ENCODE measurements at regions not wholly inside any gene's neighbourhood (a gene's known extent, or its start where the extent isn't known, plus 50 kb on each side); places are given as distances from the start of the nearest gene placed in this dataset.

DNA sequence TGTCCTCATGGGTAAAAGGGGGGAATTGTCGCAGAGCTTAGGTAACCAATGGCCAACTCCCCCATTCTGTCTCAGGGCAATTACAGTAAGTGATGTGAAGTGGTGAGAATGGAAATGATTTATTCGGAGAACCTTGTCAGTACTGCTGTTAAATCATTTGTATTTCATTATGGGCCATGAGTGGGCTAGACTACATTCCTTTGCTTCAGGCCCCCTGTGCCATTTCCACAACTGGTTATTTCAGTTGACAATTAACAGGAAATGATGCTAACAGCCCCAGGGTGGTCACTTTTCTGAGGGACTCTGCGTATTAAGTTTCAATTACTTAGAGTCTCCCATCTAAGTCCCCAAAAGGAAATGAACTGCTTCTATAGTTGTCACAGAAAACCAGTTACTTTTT is 653.7 kb downstream of the CCDC171 start:
- no peak for DNase-seq

- DNase-seq, result no peak
Measured at GRCh38 chr9:16207161-16207560, 654.3 kb downstream of the CCDC171 start.

GRCh38 chr9:16210440-16210839 is 657.6 kb downstream of the CCDC171 start:
- no peak for DNase-seq

DNA sequence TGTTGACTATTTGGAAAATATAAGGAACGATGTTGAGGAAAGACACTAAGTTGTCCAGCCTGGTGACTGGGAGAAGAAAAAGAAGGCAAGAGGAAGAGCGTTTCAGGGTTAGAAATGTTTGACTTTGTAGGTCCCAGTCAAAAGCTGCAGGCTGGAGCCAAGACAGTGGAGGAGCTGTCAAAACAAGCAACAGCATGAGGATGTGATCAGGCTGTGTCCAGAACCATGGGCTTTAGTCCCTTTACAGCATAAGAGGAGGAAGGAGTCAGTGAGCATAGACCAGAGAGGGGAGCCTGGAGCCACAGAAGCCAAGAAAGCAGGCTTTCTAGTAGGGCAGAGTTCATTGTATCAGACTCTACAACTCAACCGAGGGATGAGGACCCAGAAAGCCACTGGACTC is 658.5 kb downstream of the BNC2 start:
- no peak for DNase-seq

GRCh38 chr9:16213781-16214515 is 656.5 kb downstream of the BNC2 start:
- DNase-seq, result no peak

DNA sequence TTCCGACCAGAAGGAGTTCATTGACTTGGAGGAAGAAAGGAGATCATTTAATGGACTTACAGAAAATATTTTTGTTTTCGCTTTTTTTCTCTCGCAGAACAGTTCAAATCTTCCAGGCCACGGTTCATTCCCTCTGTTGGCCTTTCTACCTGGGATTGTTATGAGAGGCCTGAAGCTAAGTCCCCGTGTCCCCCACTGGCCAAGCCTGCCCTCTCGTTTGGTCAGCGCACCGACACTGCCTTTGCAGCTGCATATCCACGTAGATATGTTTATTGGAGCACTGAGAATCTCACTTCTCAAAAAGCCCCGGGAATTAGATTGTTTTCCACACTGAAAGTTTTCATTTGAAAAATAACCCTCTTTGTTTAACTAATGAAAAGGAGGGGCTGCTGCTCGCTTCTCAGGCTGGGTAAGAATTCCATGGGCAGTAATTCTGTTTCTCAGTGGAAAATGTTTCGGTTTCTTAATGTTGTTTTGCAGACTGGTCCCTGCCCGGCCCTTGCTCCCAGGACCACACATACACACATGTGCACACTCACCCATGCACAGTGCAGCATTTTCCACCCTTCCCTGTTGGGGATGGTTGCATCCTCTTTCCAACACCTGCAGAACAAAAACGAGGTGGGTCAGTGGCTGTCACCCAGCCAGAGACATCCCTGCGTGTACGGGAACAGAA is 655.7 kb downstream of the BNC2 start:
- no peak for DNase-seq

DNA sequence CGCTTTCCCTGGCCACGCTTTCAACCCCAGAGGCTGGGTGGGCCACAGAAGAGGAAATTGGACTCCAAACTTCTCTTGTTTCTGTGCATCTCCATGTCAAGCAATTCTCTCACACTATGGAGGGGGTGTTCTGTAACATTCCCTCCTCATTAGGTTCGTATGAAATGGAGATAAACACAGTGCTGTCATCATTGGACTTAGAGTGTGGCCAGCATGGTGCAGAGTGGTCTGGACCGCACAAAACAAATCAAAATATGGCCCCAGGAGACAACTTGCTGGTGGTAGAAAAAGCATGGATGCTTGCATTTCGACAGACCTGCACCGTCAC is 655.2 kb downstream of the BNC2 start:
- DNase-seq, result no peak

DNA sequence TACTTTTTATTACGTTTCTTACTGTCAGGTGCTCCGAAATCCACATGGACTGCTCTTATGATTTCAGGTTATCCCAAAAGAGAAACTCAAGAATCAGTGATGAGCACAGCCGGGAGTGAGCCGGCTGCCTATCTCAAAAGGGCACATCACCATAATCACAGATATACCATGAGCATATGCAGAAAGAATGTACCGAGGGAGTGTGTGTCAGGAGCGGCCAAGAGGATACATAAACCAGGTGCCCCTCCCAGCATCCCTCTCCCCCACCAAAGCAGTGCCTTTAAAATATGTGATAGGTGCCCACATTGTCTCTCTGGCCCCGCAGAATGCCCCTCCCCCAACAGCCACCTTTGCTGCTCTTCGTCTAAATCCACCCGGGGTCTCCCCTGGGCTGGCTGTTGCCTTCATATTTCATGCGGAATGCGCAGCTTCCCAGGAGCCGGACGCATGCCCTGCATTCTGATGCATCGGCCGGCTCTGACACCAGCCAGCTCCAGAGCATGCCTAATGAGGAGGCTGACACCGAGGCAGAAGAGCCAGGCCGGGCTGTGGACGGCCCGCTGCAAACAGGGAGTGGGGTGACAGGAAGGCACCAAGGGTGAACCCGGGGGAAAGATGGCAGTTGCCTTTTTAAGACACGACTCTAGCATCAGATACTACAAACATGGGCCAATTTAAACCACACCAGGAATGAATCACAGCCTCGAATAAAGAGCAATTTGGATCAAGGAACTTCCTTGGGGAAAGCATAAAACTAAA is 652.3 kb downstream of the BNC2 start:
- DNase-seq, result no peak

GRCh38 chr9:16221366-16221765 is 649.1 kb downstream of the BNC2 start:
- DNase-seq, result no peak

DNA sequence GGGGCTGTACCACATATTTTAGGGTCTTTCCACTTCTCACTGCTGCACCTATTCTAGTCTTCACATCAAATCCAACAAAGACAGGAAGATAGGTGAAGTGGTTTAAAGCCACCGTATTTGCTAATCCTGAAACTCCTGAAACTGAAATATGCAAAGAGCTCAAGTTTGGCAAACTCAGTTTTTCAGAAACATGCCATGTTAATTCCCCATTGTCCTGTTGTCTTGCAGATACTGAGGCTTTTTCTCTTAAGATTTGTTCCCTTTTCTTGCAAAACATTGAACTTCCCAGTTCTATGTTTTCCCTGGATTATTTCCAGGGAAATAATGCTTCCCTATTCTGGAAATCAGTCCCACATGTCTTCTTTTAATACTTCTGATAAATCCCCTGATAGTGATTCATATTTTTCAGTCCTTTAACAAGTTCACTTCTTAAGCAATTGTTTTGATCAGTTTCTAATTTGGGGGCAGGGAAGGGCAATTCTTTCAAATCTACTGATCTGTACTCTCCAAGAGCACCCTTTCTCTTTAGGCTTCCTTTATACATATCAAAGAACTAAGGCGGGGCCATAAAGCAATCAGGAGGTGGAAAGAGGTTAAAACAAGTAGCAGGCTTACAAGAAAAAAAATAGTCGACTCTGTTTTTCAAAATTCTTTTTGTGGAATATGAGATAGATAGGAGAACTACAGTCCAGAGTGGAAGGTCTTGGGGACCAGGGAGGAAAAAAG is 648.5 kb downstream of the BNC2 start:
- DNase-seq, result no peak

- DNase-seq, result no peak
Measured at GRCh38 chr9:16223074-16223871, 647.2 kb downstream of the BNC2 start.

DNA sequence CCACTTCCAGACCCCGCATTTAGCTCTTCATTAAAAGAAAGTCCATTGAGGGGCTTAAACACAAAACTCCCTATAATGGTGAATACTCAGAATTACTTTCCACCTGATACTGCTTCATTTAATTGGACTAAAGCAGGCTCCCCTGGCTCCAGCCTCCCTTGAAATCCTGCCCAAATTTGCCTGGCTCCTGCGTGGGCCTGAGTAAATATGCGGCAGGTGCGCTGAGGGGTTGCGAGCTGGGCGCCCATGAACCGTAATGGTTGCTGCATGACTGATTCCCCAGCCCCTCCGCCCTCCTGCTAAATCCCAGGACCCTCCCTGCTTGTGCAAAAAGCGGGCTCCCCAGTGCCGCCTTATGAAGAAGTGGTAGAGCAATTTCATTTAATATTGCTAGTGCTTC is 639.7 kb downstream of the BNC2 start:
- DNase-seq, result no peak

DNA sequence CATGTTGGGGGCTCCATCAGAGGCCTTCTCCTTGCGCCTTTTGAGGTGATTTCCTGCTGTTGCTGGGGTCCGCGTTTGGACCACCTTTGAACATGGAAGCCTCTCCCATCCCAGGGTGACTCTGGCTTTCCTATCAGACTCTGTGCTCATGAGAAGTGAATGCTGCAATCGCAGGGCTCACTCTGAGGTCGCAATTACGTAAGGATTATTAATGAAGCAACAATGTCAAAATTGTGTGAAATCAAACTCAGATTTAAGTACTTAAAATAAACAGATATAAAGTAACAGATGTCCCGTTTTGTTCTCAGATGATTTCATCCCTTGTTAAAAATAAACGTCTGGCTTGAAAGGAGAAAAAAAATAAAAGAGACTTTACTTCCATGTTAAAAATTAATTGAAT is 634.2 kb downstream of the BNC2 start:
- no peak for DNase-seq

DNA sequence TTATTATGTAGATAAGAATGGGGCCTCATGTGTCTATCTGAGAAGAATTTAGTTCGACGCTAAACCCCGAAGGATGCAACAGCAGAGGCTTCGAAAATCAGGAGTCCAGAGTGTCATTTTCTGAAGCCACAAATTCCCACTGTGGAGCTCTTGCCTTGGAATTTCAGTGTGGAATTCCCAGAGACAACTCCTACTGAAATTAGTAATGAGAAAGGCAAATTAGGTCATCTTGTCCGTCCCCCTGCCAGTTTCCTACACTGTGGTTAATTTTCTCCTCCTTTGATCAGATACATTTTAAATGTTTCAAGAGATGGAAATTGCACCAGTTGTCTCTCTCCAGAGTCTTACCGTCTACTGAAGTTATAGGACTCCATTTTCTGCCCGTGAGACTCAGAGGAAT is 633.6 kb downstream of the BNC2 start:
- DNase-seq, result no peak

DNA sequence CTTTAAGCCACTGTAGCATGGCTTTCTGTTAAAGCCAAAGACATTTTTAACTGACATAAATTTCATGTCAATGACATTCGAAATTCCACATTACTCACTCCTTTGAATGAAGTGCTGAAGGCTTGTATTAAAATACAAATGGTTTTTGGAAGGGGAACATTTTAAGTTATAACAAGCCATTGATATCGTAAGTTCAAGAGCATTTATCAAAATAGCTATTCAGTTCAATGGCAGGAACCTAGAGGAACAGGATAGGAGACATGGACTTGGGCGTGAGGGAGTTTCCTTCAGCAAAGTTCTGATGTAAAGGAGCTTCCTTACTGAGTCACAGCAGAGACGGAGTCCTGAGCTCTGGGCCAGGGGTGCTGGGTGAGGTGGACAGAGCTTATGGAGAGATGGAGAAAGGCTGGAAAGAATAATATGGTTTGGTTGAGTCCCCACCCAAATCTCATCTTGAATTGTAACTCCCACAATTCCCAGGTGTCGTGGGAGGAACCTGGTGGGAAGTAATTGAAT is 631.8 kb downstream of the BNC2 start:
- no peak for DNase-seq

GRCh38 chr9:16241231-16241630 is 629.2 kb downstream of the BNC2 start:
- DNase-seq, result no peak

GRCh38 chr9:16243798-16244197 is 626.7 kb downstream of the BNC2 start:
- DNase-seq, result no peak

DNA sequence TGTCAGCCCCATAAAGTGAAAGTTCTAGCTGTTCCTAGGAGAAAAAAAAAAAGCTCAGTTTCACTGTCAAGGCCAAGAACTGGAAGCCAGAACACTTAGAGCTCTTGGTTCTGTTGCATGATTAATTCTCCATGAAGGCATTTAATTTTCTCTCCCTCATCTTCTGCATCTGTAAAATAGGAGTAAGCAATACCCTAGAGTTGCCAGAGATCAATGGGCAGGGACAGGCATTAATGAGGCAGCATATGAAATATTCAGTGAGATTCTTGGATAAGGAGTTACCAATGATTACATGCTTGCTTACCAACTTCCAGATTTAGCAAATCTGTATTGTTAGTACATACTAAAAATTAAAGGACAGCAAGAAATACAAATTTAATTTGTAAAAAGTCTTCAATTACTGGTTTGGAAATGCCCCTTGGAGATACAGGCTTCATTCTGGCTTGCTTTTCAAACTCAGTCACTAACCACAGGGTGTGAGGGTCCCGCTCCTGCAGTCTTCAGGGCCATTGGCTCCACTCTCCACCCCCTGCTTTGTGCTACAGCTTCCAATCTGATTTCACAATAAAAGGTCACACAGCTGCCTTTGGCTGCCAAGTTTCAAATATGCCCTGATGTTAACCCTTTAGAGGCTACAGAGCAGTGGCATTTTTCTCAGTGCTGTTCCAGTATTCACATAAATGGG is 624.6 kb downstream of the BNC2 start:
- DNase-seq, result no peak

DNA sequence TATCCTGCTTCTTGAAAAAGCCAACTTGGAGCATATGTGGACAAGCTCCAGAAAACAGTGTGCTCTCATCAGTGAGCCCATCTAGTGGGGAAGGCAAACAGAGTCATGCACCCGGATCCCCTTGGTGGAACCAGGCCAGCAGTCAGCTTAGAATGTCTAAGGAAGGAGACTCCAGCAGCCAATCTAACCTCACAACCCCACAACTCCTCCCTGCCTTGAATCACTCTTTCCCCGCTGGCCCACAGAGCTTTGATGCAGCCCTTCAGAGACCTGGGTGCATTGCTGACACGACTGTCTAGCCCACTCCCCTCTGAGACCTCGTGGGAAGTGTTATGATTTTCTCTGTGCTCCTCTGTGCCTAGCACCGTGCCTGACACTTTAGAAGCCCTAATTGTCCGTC is 623.7 kb downstream of the BNC2 start:
- no peak for DNase-seq

- no peak for DNase-seq
Measured at GRCh38 chr9:16247188-16247875, 623.1 kb downstream of the BNC2 start.

GRCh38 chr9:16248822-16249221 is 621.6 kb downstream of the BNC2 start:
- DNase-seq, result no peak
